Thyroid gland (tissue), 4 donors: ENCODE measurements at regions not wholly inside any gene's neighbourhood (a gene's known extent, or its start where the extent isn't known, plus 50 kb on each side); places are given as distances from the start of the nearest gene placed in this dataset.
"Not testable (repeated sequence)": the region's sequence is repeated elsewhere in the genome, so short reads cannot be mapped to it uniquely, and the experiment has no call there.

ENCODE experiments used
- POLR2A ChIP-seq, 2 donors: fragments of 450-650 bp; IDR thresholded peaks; one replicate each; pipeline ENCODE4 v1.6.1; 2017; ENCODE audit warnings: antibody characterized with exemption in 2 of 2, mild to moderate bottlenecking in 2 of 2, moderate library complexity in 1 of 2
- TF ChIP-seq, protein P1 (sequence below), 6 experiments: fragments of 200-600 bp in 3 of 6; fragments of 450-650 bp in 3 of 6; sonication (generic) in 3 of 6; IDR thresholded peaks; one replicate each; pipeline ENCODE4 v1.5.1; 2016 to 2019; ENCODE audit warnings: antibody characterized with exemption in 6 of 6, mild to moderate bottlenecking in 2 of 6, inconsistent platforms in 1 of 6, moderate library complexity in 1 of 6

DNA sequence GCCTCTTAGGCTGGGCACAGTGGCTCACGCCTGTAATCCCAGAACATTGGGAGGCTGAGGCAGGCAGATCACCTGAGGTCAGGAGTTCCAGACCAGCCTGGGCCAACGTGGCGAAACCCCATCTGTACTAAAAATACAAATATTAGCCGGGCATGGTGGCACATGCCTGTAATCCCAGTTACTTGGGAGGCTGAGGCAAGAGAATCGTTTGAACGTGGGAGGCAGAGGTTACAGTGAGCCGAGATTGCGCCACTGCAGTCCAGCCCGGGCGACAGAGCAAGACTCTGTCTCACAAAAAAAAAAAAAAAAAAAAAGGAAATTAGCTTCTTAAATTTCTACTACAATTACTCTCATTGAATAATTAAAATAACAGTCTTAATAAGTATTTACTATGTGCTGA, 52.4 kb upstream of the JARID2 start:
- TF ChIP-seq, protein P1, sequence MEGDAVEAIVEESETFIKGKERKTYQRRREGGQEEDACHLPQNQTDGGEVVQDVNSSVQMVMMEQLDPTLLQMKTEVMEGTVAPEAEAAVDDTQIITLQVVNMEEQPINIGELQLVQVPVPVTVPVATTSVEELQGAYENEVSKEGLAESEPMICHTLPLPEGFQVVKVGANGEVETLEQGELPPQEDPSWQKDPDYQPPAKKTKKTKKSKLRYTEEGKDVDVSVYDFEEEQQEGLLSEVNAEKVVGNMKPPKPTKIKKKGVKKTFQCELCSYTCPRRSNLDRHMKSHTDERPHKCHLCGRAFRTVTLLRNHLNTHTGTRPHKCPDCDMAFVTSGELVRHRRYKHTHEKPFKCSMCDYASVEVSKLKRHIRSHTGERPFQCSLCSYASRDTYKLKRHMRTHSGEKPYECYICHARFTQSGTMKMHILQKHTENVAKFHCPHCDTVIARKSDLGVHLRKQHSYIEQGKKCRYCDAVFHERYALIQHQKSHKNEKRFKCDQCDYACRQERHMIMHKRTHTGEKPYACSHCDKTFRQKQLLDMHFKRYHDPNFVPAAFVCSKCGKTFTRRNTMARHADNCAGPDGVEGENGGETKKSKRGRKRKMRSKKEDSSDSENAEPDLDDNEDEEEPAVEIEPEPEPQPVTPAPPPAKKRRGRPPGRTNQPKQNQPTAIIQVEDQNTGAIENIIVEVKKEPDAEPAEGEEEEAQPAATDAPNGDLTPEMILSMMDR (IDR thresholded peaks at IDR 0.05), result not testable (repeated sequence)
- TF ChIP-seq POLR2A (IDR thresholded peaks at IDR 0.05), result not testable (repeated sequence)
